H7 (cell line): ENCODE measurements at regions not wholly inside any gene's neighbourhood (a gene's known extent, or its start where the extent isn't known, plus 50 kb on each side); places are given as distances from the start of the nearest gene placed in this dataset.

Source experiments
- DNase-seq: peaks from one replicate; pipeline ENCODE4 v3.0.0; 2012
- H3K27me3 ChIP-seq: 2 replicates; pipeline ENCODE4 v1.6.0; 2011; ENCODE audit warnings: mild to moderate bottlenecking, low read length; ENCODE audit not compliant: control insufficient read depth, insufficient read depth
- H3K36me3 ChIP-seq: replicated peaks from 2 replicates; pipeline ENCODE4 v1.5.1; 2011; ENCODE audit warnings: low read length; ENCODE audit not compliant: control insufficient read depth, insufficient read depth
- H3K4me3 ChIP-seq: 2 replicates; pipeline ENCODE4 v1.5.1; 2011; ENCODE audit warnings: low read depth, mild to moderate bottlenecking, control low read depth, low read length, moderate library complexity; ENCODE audit not compliant: insufficient read depth

GRCh38 chr7:47221826-47222225, 360.1 kb downstream of the TNS3 start:
- Histone ChIP-seq H3K4me3 (no peak overlapping the region), H3K36me3 (no peaks in the 10 kb centered on the region), H3K27me3 (no peaks in the 10 kb centered on the region)
- no peak for DNase-seq

DNA sequence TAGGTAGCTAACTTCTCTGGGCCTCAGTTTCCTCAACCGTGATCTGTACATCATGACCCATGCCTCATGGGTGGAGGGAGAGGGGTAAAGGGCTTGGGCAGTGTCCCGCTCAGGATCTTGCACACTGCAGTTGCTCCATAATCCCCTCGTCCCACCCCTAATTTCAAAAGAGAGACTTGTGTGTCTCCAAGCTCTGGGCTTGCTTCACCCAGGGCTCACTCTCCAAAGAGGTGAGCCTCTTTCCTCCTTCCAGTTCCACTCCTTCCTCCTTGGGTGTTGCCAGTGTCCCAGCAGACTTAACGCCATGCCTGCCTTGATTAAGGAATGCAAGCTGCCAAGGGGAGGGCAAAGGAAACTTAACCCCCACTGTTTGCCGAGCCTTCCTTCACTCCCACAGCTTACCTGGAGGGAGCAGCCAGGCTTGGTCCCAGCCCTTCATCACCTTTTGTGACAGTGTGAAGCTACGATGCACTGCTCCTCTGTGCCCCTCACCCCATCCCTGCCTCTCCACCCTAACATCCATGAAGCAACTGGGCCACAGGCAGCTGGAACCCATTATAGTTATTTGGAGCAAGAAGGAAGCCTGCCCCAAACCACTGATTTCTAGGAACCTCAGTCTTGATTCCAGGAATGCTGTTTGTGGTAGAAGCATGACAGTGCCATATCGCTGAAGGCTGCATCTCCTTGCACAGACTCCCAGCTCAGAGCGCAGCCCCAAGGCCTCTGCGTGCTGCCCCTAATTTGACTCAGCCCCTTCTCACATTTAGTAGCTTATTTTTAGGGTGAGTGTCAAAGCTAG, 363.3 kb downstream of the TNS3 start:
- no peak for DNase-seq
- H3K4me3 ChIP-seq = no peak overlapping the region
- no peaks in the 10 kb centered on the region for H3K27me3 ChIP-seq
- no peaks in the 10 kb centered on the region for H3K36me3 ChIP-seq

GRCh38 chr7:47217570-47218360, 364.1 kb downstream of the TNS3 start:
- Histone ChIP-seq H3K36me3 (no peaks in the 10 kb centered on the region), H3K27me3 (no peaks in the 10 kb centered on the region), H3K4me3 (no peak overlapping the region)
- no peak for DNase-seq

DNA sequence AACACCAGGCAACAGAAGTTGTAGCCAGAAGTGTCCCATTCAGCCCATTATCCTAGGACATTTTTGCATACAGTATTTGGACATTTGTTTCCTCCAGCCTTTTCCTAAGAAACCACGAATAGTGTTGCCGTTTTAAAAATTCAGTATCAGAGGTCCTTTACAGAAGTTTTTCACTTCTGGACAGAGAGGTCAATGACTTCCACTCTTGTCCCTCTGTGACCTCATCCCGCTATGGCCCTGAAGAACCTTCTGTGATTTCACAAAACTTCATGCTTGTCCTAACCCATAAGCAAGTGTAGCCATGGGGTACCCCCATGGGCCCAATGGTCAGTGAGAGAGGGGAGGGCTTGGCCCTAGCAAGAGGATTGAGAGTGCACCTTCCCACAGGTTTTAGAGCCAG, 364.8 kb downstream of the TNS3 start:
- Histone ChIP-seq H3K27me3 (no peaks in the 10 kb centered on the region), H3K36me3 (no peaks in the 10 kb centered on the region), H3K4me3 (no peak overlapping the region)
- no peak for DNase-seq

- no peak overlapping the region for H3K4me3 ChIP-seq
- no peaks in the 10 kb centered on the region for H3K27me3 ChIP-seq
- no peaks in the 10 kb centered on the region for H3K36me3 ChIP-seq
- no peak for DNase-seq
Observed at GRCh38 chr7:47216439-47216838, 365.5 kb downstream of the TNS3 start.

GRCh38 chr7:47215640-47216039, 366.3 kb downstream of the TNS3 start:
- no peaks in the 10 kb centered on the region for H3K36me3 ChIP-seq
- no peak overlapping the region for H3K4me3 ChIP-seq
- DNase-seq = no peak
- no peaks in the 10 kb centered on the region for H3K27me3 ChIP-seq

DNA sequence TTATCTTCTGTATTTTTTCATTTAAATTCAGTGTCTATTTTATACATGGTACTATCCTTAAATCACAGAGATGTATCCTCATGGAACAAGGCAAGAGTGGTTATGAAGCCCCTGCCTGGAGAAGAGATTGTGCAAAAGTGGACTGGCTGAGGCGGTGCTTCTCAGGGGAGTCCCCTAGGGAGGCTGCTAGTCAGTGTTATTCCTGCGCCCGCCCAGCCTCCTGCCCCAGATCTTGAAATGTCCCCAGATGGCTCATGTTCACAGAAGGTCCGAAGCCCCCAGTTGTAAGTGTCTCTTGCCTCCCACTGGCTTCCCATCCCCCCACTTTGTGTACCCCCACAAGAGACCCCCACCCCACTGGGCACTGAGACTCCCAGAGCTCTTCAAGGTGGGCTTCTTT, 366.9 kb downstream of the TNS3 start:
- Histone ChIP-seq H3K27me3 (no peaks in the 10 kb centered on the region), H3K36me3 (no peaks in the 10 kb centered on the region), H3K4me3 (no peak overlapping the region)
- DNase-seq = no peak

- no peak overlapping the region for H3K4me3 ChIP-seq
- no peak for DNase-seq
Observed at GRCh38 chr7:47213276-47213675, 368.6 kb downstream of the TNS3 start.

DNA sequence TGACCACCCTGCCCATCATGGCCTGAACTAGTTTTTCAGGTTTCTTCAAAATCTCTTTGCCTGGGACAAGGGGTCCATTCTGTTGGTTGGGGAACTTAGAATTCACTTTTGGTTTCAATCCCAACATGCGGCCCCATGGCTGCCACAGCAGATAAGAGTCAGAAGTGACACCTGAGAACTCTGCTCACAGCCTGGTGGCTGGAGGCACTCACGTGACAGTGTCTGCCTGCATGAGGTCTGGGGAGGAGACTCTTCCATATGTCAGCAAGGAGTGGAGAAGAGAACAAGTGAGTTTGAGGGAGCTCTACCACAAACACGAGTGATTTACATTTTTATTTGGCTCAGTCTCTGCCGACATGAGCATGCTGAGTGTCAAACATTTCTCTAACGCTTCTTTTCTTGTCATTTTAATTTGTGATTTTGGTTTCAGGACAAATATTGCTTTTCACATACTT, 370.4 kb downstream of the TNS3 start:
- no peaks in the 10 kb centered on the region for H3K27me3 ChIP-seq
- no peak overlapping the region for H3K4me3 ChIP-seq
- DNase-seq = no peak
- no peaks in the 10 kb centered on the region for H3K36me3 ChIP-seq

More at GRCh38 chr7:47213276-47213675, 368.6 kb downstream of the TNS3 start:
- no peaks in the 10 kb centered on the region for H3K36me3 ChIP-seq
- no peaks in the 10 kb centered on the region for H3K27me3 ChIP-seq

- Histone ChIP-seq H3K4me3 (no peak overlapping the region), H3K36me3 (no peaks in the 10 kb centered on the region), H3K27me3 (no peaks in the 10 kb centered on the region)
- no peak for DNase-seq
Observed at GRCh38 chr7:47210281-47210854, 371.5 kb downstream of the TNS3 start.

GRCh38 chr7:47207956-47208355, 374.0 kb downstream of the TNS3 start:
- Histone ChIP-seq H3K36me3 (no peaks in the 10 kb centered on the region), H3K27me3 (no peaks in the 10 kb centered on the region), H3K4me3 (no peak overlapping the region)
- no peak for DNase-seq

GRCh38 chr7:47204709-47205108, 377.2 kb downstream of the TNS3 start:
- no peak overlapping the region for H3K4me3 ChIP-seq
- H3K36me3 ChIP-seq = no peaks in the 10 kb centered on the region
- DNase-seq = no peak
- H3K27me3 ChIP-seq = no peaks in the 10 kb centered on the region

DNA sequence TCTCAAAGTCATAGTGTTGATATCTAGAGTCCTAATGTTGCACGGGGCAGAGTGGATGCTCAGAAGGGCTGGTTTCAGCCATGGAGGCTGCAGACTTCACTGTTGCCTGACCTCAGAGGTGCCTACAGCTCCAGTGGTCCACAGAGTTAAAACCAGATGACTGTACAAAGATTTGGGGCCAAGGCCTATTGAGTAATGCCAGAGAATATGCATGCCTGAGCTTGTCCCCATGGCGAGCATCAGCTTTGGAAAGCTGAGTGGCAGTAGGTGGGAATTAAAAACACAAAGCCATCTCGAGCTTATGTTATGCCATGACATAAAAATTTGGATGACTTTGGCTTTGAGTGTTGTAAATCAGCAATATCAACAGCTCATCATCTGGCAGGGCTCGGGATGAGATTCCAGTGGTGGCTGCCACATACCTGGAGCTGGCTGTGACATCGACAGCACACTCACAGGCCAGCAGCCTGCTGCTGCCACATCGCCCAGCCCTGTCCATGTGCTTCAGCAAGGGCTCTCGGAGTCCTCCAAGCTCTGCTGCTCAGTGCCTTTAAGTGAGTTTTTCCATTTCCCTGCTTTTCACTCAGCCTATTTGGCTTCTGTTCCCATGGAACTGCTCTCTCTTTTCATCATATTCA, 379.6 kb downstream of the TNS3 start:
- no peak for DNase-seq
- H3K4me3 ChIP-seq = no peak overlapping the region
- H3K36me3 ChIP-seq = no peaks in the 10 kb centered on the region
- H3K27me3 ChIP-seq = no peaks in the 10 kb centered on the region

GRCh38 chr7:47198159-47198558, 383.8 kb downstream of the TNS3 start:
- Histone ChIP-seq H3K4me3 (no peak overlapping the region), H3K36me3 (no peaks in the 10 kb centered on the region), H3K27me3 (no peaks in the 10 kb centered on the region)

More at GRCh38 chr7:47198159-47198558, 383.8 kb downstream of the TNS3 start:
- DNase-seq = no peak
